ENCODE measurements at regions not wholly inside any gene's neighbourhood (a gene's known extent, or its start where the extent isn't known, plus 50 kb on each side); places are given as distances from the start of the nearest gene placed in this dataset.

GRCh38 chr2:234579231-234579962 lies 82.5 kb upstream of the ARL4C start:
- TF ChIP-seq CTCF (IDR thresholded peaks at IDR 0.05; ENCODE audit: low read depth, low read length), result no peak
- no peak for TF ChIP-seq POLR2A (IDR thresholded peaks at IDR 0.05; ENCODE audit: extremely low read depth, insufficient read length)
